Esophagus muscularis mucosa (tissue), 4 donors: ENCODE measurements at regions not wholly inside any gene's neighbourhood (a gene's known extent, or its start where the extent isn't known, plus 50 kb on each side); places are given as distances from the start of the nearest gene placed in this dataset.
"Not testable (repeated sequence)": the region's sequence is repeated elsewhere in the genome, so short reads cannot be mapped to it uniquely, and the experiment has no call there.

Experiments used
- DNase-seq: peaks from one replicate; pipeline ENCODE4 v3.0.0-alpha.2; 2017; ENCODE audit errors: extremely low spot score
- H3K27ac ChIP-seq, 4 donors: fragments of 200-600 bp; sonication (generic); replicated peaks in 1 of 4; 1 replicate in 3 of 4; 2 replicates in 1 of 4; pipeline ENCODE4 v1.5.1; 2016 to 2019; ENCODE audit warnings: mild to moderate bottlenecking in 1 of 4
- H3K27me3 ChIP-seq, 4 donors: fragments of 200-600 bp; sonication (generic); one replicate each; pipeline versions ENCODE4 v1.5.1 to v1.6.0; 2016 to 2019
- H3K36me3 ChIP-seq, 4 donors: fragments of 200-600 bp; sonication (generic); one replicate each; pipeline ENCODE4 v1.5.1; 2016 to 2019
- H3K4me1 ChIP-seq, 4 donors: fragments of 200-600 bp; sonication (generic); one replicate each; pipeline ENCODE4 v1.5.1; 2016 to 2019
- H3K4me3 ChIP-seq, 4 donors: fragments of 200-600 bp; sonication (generic); 1 replicate in 2 of 4; 2 replicates in 2 of 4; pipeline ENCODE4 v1.5.1; 2016 to 2019; ENCODE audit warnings: mild to moderate bottlenecking in 4 of 4, moderate library complexity in 1 of 4
- H3K9me3 ChIP-seq, 4 donors: fragments of 200-600 bp; sonication (generic); 1 replicate in 3 of 4; 2 replicates in 1 of 4; pipeline ENCODE4 v1.5.1; 2016 to 2019
- CTCF ChIP-seq, 3 experiments: fragments of 200-600 bp in 2 of 3; fragments of 450-650 bp in 1 of 3; sonication (generic) in 2 of 3; IDR thresholded peaks; one replicate each; pipeline ENCODE4 v1.5.1; 2017 to 2019; ENCODE audit warnings: antibody characterized with exemption in 3 of 3, mild to moderate bottlenecking in 2 of 3, moderate library complexity in 1 of 3
- EP300 ChIP-seq: sonication (generic); formaldehyde crosslinking; IDR thresholded peaks from one replicate; pipeline ENCODE4 v1.6.1; 2017; ENCODE audit warnings: antibody characterized with exemption
- POLR2A ChIP-seq: fragments of 450-650 bp; IDR thresholded peaks from one replicate; pipeline ENCODE4 v1.6.1; 2017; ENCODE audit warnings: antibody characterized with exemption, moderate library complexity, mild to moderate bottlenecking, low read depth
- POLR2AphosphoS5 ChIP-seq, 2 donors: sonication (generic); formaldehyde crosslinking; IDR thresholded peaks; one replicate each; pipeline ENCODE4 v1.6.1; 2017; ENCODE audit warnings: antibody characterized with exemption in 2 of 2
- WGBS: methylation state at CpG from one replicate; pipeline ENCODE4 v1.1.5; 2018; 5-methylcytosine and 5-hydroxymethylcytosine counted together
- intact Hi-C: fragments of 100-400 bp; cut with DNase I; formaldehyde crosslinking; loops from one replicate; pipeline ENCODE4 v1.15.1; 2023

DNA sequence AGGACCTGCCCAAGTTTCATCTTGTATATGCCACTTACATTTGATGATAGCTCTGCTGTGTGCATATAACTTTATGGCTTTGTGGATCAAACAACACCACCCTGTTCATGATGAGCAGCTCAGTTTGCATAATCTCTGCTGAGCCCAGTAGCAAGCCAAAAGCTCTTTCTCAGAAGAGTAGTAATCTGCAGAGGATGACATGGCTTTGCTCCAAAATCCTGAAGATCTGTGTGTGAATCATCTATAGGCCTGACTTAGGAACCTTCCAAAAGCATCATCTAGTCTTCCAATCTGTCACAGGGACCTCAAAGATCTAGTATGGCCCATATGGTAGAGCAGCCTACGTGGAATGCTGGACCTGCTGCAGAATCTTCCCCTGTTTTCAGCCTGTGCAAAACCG lies 394.6 kb downstream of the PSAT1 start:
- Histone ChIP-seq H3K27ac (no peak overlapping the region), H3K36me3 (no peaks in the 10 kb centered on the region), H3K4me3 (no peak overlapping the region), H3K27me3 (no peaks in the 10 kb centered on the region), H3K4me1 (no peaks in the 10 kb centered on the region), H3K9me3 (no peaks in the 10 kb centered on the region)
- intact Hi-C loops, result no loop called here
- no peak for DNase-seq
- WGBS, result 98% methylated on average over 2 of the region's 2 CpGs
- TF ChIP-seq CTCF (IDR thresholded peaks at IDR 0.05), result no peak
- no peak for TF ChIP-seq EP300
- no peak for TF ChIP-seq POLR2A
- no peak for TF ChIP-seq POLR2AphosphoS5 (IDR thresholded peaks at IDR 0.05)

- H3K27me3 ChIP-seq, result no peaks in the 10 kb centered on the region
- intact Hi-C loops, result no loop called here
- WGBS, result 67% methylated on average over 3 of the region's 3 CpGs
- H3K36me3 ChIP-seq, result no peaks in the 10 kb centered on the region
- no peak for DNase-seq
- TF ChIP-seq CTCF (IDR thresholded peaks at IDR 0.05), result no peak
- TF ChIP-seq POLR2AphosphoS5 (IDR thresholded peaks at IDR 0.05), result no peak
- no peak for TF ChIP-seq EP300
- no peak for TF ChIP-seq POLR2A
- H3K4me1 ChIP-seq, result peaks cover 0 to 3% (median 0%) of the 10 kb centered on the region in 4 donors
- H3K4me3 ChIP-seq, result no peak overlapping the region
- H3K9me3 ChIP-seq, result no peaks in the 10 kb centered on the region
- no peak overlapping the region for H3K27ac ChIP-seq
Observed at GRCh38 chr9:78692871-78693270, 395.9 kb downstream of the PSAT1 start.

- 71% methylated on average over 7 of the region's 7 CpGs for WGBS
- Histone ChIP-seq H3K4me3 (no peak overlapping the region), H3K27ac (no peak overlapping the region), H3K27me3 (no peaks in the 10 kb centered on the region), H3K9me3 (no peaks in the 10 kb centered on the region), H3K36me3 (no peaks in the 10 kb centered on the region), H3K4me1 (peaks cover 0 to 3% (median 0%) of the 10 kb centered on the region in 4 donors)
- no peak for DNase-seq
- no peak for TF ChIP-seq POLR2A
- intact Hi-C loops, result no loop called here
Observed at GRCh38 chr9:78694974-78695373, 398.0 kb downstream of the PSAT1 start.

DNA sequence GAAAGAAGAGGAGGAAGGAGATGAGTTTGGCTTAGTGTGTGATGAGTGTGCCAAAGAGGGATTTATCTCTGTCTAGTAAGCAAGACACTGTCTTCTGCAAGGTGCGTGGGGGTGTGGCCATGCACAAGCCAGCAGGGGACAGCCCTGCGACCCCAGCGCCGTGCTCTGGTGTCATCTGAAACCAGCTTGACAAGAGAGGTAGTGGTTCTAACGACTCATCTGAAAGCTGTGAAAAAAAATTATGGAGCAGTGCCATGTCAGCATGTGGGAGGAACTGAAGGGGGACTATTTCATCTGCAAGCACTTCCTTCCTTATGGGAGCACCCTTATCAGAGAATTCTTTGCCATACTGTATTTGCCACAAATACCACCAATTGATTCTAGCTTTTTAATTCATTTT lies 398.6 kb downstream of the PSAT1 start:
- Histone ChIP-seq H3K9me3 (no peaks in the 10 kb centered on the region), H3K27me3 (no peaks in the 10 kb centered on the region), H3K27ac (no peak overlapping the region), H3K4me1 (peaks cover 0 to 3% (median 0%) of the 10 kb centered on the region in 4 donors), H3K36me3 (no peaks in the 10 kb centered on the region), H3K4me3 (no peak overlapping the region)
- DNase-seq, result no peak
- TF ChIP-seq POLR2A (no peak), EP300 (no peak), POLR2AphosphoS5 (IDR thresholded peaks at IDR 0.05) (no peak)
- intact Hi-C loops, result no loop called here
- 33% methylated on average over 5 of the region's 5 CpGs for WGBS

- DNase-seq, result no peak
- H3K27me3 ChIP-seq, result no peaks in the 10 kb centered on the region
- H3K27ac ChIP-seq, result no peak overlapping the region
- no peak for TF ChIP-seq POLR2AphosphoS5 (IDR thresholded peaks at IDR 0.05)
- no peak for TF ChIP-seq CTCF (IDR thresholded peaks at IDR 0.05)
- no peak for TF ChIP-seq EP300
- no peak for TF ChIP-seq POLR2A
- H3K4me3 ChIP-seq, result no peak overlapping the region
- H3K36me3 ChIP-seq, result no peaks in the 10 kb centered on the region
- intact Hi-C loops, result no loop called here
- H3K4me1 ChIP-seq, result peaks cover 0 to 3% (median 0%) of the 10 kb centered on the region in 4 donors
- H3K9me3 ChIP-seq, result no peaks in the 10 kb centered on the region
- 7% methylated on average over 1 of the region's 1 CpG for WGBS
Observed at GRCh38 chr9:78697618-78698017, 400.7 kb downstream of the PSAT1 start.

DNA sequence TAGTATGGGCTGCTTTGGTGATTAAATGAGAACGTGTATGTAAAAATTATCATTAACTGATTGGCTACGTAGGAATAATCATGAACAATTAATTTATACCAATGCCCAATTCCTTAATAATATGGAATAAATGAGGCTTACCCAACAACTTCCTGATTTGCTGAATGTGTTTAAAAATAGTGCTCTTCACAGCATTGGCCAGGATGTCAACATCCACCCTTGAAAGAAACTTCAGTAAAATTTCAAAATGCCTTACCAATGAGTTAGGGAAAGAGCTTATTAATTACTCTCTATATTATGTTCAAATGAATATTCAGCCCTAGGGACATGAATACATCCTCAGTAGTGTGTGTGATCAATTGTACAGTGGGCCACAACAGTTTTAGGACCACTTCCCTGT lies 401.4 kb downstream of the PSAT1 start:
- no peaks in the 10 kb centered on the region for H3K27me3 ChIP-seq
- intact Hi-C loops, result no loop called here
- no peaks in the 10 kb centered on the region for H3K36me3 ChIP-seq
- H3K4me1 ChIP-seq, result peaks cover 0 to 3% (median 0%) of the 10 kb centered on the region in 4 donors
- no peaks in the 10 kb centered on the region for H3K9me3 ChIP-seq
- DNase-seq, result no peak
- no peak overlapping the region for H3K4me3 ChIP-seq
- TF ChIP-seq POLR2A, result no peak
- TF ChIP-seq POLR2AphosphoS5 (IDR thresholded peaks at IDR 0.05), result no peak
- H3K27ac ChIP-seq, result no peak overlapping the region
- 82% methylated on average over 2 of the region's 2 CpGs for WGBS

- H3K9me3 ChIP-seq, H3K4me1 ChIP-seq, H3K36me3 ChIP-seq, intact Hi-C loops, H3K27ac ChIP-seq, DNase-seq, H3K27me3 ChIP-seq, H3K4me3 ChIP-seq: not testable (repeated sequence)
- 96% methylated on average over 3 of the region's 3 CpGs for WGBS
Observed at GRCh38 chr9:78699217-78699616, 402.3 kb downstream of the PSAT1 start.

DNA sequence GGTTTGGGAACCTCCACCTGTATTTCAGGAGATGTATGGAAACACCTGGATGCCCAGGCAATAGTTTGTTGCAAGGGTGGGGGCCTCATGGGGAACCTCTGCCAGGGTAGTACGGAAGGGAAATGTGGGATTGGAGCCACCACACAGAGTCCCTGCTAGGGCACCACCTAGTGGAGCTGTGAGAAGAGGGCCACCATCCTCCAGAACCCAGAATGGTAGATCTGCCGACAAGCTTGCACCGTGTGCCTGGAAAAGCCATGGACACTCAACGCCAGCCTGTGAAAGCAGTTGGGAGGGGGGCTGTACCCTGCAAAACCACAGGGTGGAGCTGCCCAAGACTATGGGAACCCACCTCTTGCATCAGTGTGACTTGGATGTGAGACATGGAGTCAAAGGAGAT lies 407.2 kb downstream of the PSAT1 start:
- H3K9me3 ChIP-seq, H3K36me3 ChIP-seq, DNase-seq, H3K4me1 ChIP-seq, H3K27me3 ChIP-seq, H3K4me3 ChIP-seq, H3K27ac ChIP-seq, intact Hi-C loops: not testable (repeated sequence)
- WGBS, result 88% methylated on average over 4 of the region's 4 CpGs
